WTC11 (cell line): ENCODE measurements at regions not wholly inside any gene's neighbourhood (a gene's known extent, or its start where the extent isn't known, plus 50 kb on each side); places are given as distances from the start of the nearest gene placed in this dataset.

Experiments
- CTCF ChIP-seq: fragments of 200-600 bp; IDR thresholded peaks from 2 replicates; pipeline ENCODE4 v1.8.0; 2022; ENCODE audit warnings: antibody characterized with exemption
- E2F4 ChIP-seq: sonication (generic); formaldehyde crosslinking; IDR thresholded peaks from 2 replicates; pipeline ENCODE4 v1.8.1; 2022; ENCODE audit warnings: low read depth, mild to moderate bottlenecking, moderate library complexity, missing genetic modification reagents, borderline replicate concordance
- E2F5 ChIP-seq: sonication (generic); formaldehyde crosslinking; IDR thresholded peaks from 2 replicates; pipeline ENCODE4 v1.8.1; 2022; ENCODE audit warnings: mild to moderate bottlenecking, moderate library complexity, missing genetic modification reagents
- ESRRA ChIP-seq: sonication (generic); formaldehyde crosslinking; IDR thresholded peaks from 2 replicates; pipeline ENCODE4 v1.8.1; 2022; ENCODE audit warnings: mild to moderate bottlenecking, missing genetic modification reagents, borderline replicate concordance
- ETV6 ChIP-seq: sonication (generic); formaldehyde crosslinking; IDR thresholded peaks from 2 replicates; pipeline ENCODE4 v1.8.1; 2022; ENCODE audit warnings: mild to moderate bottlenecking, missing genetic modification reagents
- FOXJ3 ChIP-seq: sonication (generic); formaldehyde crosslinking; IDR thresholded peaks from 2 replicates; pipeline ENCODE4 v1.9.0; 2021; ENCODE audit warnings: missing genetic modification reagents, mild to moderate bottlenecking, borderline replicate concordance
- JUN ChIP-seq: sonication (generic); formaldehyde crosslinking; IDR thresholded peaks from 2 replicates; pipeline ENCODE4 v1.8.0; 2023; ENCODE audit warnings: mild to moderate bottlenecking, missing genetic modification reagents
- NFE2L1 ChIP-seq: sonication (generic); formaldehyde crosslinking; IDR thresholded peaks from 2 replicates; pipeline ENCODE4 v1.8.1; 2023; ENCODE audit warnings: missing genetic modification reagents
- NR2C2 ChIP-seq: sonication (generic); formaldehyde crosslinking; IDR thresholded peaks from 2 replicates; pipeline ENCODE4 v1.8.0; 2022; ENCODE audit warnings: mild to moderate bottlenecking, missing genetic modification reagents
- TF ChIP-seq, protein P1 (sequence below): sonication (generic); formaldehyde crosslinking; IDR thresholded peaks from 2 replicates; pipeline ENCODE4 v1.8.0; 2022; ENCODE audit warnings: mild to moderate bottlenecking, missing genetic modification reagents

GRCh38 chr6:153984811-153985210 is 54.2 kb upstream of the OPRM1 start:
- no peak for TF ChIP-seq CTCF
- no peak for TF ChIP-seq JUN (CRISPR knock-in tag)
- TF ChIP-seq ETV6 = no peak
- no peak for TF ChIP-seq FOXJ3
- no peak for TF ChIP-seq NFE2L1
- TF ChIP-seq E2F5 (CRISPR knock-in tag) = no peak
- no peak for TF ChIP-seq E2F4 (CRISPR knock-in tag)
- TF ChIP-seq NR2C2 (CRISPR knock-in tag) = no peak
- TF ChIP-seq ESRRA = no peak
- TF ChIP-seq, protein P1, sequence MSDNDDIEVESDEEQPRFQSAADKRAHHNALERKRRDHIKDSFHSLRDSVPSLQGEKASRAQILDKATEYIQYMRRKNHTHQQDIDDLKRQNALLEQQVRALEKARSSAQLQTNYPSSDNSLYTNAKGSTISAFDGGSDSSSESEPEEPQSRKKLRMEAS (CRISPR knock-in tag) = no peak
